GM12874 (cell line): ENCODE measurements at regions not wholly inside any gene's neighbourhood (a gene's known extent, or its start where the extent isn't known, plus 50 kb on each side); places are given as distances from the start of the nearest gene placed in this dataset.

Source experiments
- CTCF ChIP-seq: IDR thresholded peaks from 2 replicates; pipeline ENCODE4 v1.5.1; 2011; ENCODE audit warnings: low read depth, mild to moderate bottlenecking, control low read depth, low read length, moderate library complexity; ENCODE audit not compliant: insufficient read depth

DNA sequence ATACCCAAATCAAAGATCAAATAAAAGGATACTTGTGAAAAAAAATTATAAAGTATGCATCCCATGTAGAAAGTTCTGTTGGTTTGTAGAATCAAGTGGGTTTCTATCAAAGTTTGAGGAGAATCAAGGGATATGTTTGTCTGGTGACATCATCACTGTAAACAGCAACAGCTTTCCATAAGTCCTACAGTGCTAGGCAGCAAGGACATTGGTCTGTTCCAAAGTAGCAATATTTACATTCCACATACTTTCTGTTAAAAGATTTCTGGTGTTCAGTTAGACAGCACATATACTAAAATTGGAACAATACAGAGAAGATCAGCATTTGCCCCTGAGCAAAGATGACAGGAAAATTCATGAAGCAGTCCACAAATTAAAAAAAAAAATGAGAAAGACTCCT, 683.9 kb downstream of the XPNPEP1 start:
- TF ChIP-seq CTCF: no peak

GRCh38 chr10:109237682-109238081, 685.6 kb downstream of the XPNPEP1 start:
- TF ChIP-seq CTCF: no peak

DNA sequence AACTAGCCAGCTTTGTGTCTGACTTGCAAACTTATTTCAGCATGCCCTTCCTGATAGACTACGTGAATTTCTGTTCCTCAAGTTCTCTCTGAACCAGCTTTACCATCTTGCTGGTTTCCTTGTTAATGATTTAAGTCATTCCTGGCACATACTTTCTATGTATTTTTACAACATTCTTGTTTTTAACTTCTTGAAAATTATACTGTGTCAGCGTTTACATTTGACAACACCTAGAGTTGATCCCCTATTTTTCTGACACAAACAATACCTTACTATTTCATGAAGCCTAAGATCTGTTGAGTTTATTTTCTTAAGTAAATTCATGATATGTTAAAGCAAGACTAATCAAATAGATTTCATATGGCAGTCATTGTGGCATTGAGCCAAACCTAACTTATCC, 686.3 kb downstream of the XPNPEP1 start:
- TF ChIP-seq CTCF: no peak

GRCh38 chr10:109219935-109220605, 703.2 kb downstream of the XPNPEP1 start:
- no peak for TF ChIP-seq CTCF

DNA sequence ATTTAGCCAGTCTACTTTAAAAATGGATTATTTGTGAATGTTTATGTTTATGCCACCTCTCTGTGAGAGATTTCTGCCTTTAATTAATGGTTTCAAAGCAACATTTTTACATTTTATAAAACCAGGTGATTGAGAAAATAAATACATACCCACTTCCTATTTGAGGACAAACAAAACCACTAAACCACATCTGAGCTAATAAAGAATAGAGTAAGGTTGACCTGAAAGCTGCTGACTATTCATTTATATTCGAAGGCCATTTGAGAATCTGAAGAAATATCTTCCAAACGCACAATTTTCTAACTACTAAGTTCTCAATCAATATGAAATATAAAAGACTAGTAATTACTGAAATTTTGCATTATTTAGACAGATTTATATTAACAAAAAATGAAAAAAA, 705.1 kb downstream of the XPNPEP1 start:
- no peak for TF ChIP-seq CTCF

DNA sequence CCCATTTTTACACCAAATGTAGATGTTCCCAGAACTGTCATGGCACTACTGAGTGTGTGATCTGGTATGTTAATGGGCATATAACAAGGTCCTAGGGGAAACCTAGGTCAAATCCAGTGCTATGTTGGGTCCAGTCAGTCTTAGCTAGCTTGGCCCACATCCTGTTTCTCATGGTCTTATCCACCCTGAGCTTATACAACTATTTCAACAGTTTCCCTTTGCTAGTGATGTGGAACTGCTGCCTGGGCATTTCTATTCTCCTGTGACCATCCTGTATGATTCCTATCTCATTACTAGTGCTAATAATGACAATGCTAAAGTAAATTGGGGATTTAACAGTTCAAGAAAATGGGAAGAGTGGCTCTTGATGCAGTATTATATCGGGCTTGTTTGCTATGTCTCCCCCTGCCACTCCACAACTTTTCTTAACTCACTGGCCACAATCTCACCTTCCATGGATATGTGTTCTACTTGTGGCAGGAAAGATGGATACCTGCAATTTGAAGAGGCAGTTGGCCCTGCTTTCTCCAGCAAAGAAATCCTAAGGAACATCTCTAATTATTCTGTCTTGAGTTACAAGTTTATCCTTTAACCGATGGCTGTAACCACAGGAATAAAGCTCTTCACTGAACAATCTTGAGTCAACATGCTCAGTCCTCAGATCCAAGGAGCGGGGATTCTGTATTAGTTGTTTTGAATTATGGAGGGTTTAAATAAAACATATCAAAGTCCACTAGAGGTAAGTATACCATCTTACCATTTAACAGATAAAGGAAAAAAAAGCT, 707.8 kb downstream of the XPNPEP1 start:
- no peak for TF ChIP-seq CTCF

DNA sequence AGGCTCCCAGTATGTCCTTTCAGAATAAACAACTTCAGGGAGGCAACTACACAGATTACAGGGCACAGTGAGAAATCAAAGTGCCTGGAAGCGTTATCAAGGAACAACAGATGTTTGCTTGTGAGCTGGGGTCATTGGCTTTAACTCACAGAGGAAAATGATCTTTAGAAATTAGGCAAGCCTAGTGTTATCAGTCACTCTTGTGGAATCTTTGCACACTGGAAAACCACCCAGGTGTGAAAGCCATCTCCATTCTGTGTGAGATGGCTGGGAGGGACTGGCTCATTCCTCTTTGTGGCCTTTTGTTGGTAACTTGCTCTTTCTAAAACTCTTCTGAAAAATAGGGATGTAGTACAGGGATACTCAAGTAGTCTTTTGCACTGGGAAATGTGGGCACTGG, 716.0 kb downstream of the XPNPEP1 start:
- no peak for TF ChIP-seq CTCF
